ENCODE measurements at regions not wholly inside any gene's neighbourhood (a gene's known extent, or its start where the extent isn't known, plus 50 kb on each side); places are given as distances from the start of the nearest gene placed in this dataset.

DNA sequence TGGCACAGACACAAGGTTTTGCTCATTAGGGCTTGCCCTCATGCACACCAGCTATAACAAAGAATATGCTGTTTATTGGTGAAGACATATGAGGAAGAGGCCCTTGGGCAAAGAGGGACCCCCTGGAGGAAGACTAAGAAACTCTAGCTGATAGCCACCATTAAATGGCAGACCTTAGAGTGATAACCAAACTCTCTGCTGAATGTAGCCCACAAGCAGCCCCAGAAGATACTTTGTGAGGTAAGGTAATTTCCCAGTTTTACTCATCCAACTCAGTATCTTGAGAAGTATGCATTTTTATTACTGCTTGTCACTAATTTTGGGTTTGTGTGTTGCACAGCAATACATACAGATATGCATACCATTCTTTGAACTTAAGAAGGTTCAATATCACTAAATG, 563.3 kb downstream of the DOK5 start:
- TF ChIP-seq POLR2A (IDR thresholded peaks at IDR 0.05) (no peak), POLR2AphosphoS5 (IDR thresholded peaks at IDR 0.05; ENCODE audit: insufficient read depth in 1 of 2, low read depth in 1 of 2) (no peak)
- TF ChIP-seq, protein P1, sequence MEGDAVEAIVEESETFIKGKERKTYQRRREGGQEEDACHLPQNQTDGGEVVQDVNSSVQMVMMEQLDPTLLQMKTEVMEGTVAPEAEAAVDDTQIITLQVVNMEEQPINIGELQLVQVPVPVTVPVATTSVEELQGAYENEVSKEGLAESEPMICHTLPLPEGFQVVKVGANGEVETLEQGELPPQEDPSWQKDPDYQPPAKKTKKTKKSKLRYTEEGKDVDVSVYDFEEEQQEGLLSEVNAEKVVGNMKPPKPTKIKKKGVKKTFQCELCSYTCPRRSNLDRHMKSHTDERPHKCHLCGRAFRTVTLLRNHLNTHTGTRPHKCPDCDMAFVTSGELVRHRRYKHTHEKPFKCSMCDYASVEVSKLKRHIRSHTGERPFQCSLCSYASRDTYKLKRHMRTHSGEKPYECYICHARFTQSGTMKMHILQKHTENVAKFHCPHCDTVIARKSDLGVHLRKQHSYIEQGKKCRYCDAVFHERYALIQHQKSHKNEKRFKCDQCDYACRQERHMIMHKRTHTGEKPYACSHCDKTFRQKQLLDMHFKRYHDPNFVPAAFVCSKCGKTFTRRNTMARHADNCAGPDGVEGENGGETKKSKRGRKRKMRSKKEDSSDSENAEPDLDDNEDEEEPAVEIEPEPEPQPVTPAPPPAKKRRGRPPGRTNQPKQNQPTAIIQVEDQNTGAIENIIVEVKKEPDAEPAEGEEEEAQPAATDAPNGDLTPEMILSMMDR (IDR thresholded peaks at IDR 0.05), result no peak

Data from vagina (tissue), 2 donors.